ENCODE measurements at regions not wholly inside any gene's neighbourhood (a gene's known extent, or its start where the extent isn't known, plus 50 kb on each side); places are given as distances from the start of the nearest gene placed in this dataset.

DNA sequence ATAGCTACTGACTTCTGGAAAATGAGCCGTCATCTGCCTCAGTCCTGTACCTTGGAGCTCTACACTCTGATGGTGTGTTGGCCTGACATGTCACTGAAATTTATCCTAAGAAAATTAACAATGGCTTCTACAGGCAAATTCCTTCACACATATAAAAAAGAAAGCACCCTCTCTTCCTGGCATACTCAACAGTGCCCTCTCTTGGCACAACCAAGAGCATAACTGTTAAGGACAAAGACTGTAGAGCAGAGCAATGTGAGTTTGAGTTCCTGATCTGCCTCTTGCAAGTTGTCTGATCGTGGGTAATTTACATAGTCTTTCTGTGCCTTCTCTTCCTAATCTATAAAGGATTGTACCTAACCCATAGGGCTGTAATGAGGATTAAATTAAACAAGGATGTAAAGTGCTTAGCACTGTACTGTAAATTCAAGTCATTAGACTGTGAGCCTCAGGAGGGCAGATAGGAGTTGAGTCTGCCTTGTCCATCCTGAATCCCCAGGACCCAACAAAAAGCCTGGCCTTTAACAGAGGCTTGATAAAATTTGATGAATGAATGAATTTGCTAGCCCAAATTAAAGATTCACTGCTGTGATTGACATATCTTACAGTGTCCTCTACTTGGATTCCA, 83.5 kb downstream of the SYF2 start:
- H3K23ac ChIP-seq (ENCODE audit: low read depth, low read length), result no peak overlapping the region
- in situ Hi-C loops (cut with MboI; ENCODE audit: low sequenced_read_pairs) (no loop called here), intact Hi-C loops (cut with micrococcal nuclease) (no loop called here), dilution Hi-C loops (cut with HindIII; ENCODE audit: low sequenced_read_pairs, unreplicated experiment) (no loop called here)
- no TSS peak for BruUV-seq (replicated peaks)
- H3K9ac ChIP-seq (ENCODE audit: low read depth, low read length), result no peak overlapping the region
- no peaks in the 10 kb centered on the region for H3K36me3 ChIP-seq (ENCODE audit: control insufficient read depth, insufficient read depth, low read length)
- H2AFZ ChIP-seq (replicated peaks; ENCODE audit: low read length, poor library complexity), result no peak overlapping the region
- no peak overlapping the region for H2BK120ac ChIP-seq (ENCODE audit: low read depth, low read length)
- H4K91ac ChIP-seq (ENCODE audit: insufficient read depth, low read depth, low read length), result no peak overlapping the region
- peaks cover 56% of the 10 kb centered on the region for H3K27me3 ChIP-seq (ENCODE audit: control insufficient read depth, insufficient read depth, low read length)
- no peaks in the 10 kb centered on the region; the same call in 1 of the 2 replicates for H3K9me1 ChIP-seq (ENCODE audit: insufficient read depth, low read length)
- ChIA-PET CTCF (interaction anchor here (1.1 kb wide), 1 partner anchor 56 kb away, joined by 3 read pairs; no protein-coding TSS in a partner anchor), POLR2A (ENCODE audit: unreplicated experiment) (no interaction called here)
- H3K56ac ChIP-seq (ENCODE audit: extremely low read depth, insufficient read depth, low read length), result no peak overlapping the region
- H3K18ac ChIP-seq (ENCODE audit: low read depth, low read length), result no peak overlapping the region
- H2BK15ac ChIP-seq (ENCODE audit: low read depth, low read length), result no peak overlapping the region
- H4K20me1 ChIP-seq (ENCODE audit: insufficient read depth, low read length), result no peaks in the 10 kb centered on the region
- H2BK5ac ChIP-seq (ENCODE audit: low read depth, low read length, poor library complexity, severe bottlenecking), result no peak overlapping the region
- no peak overlapping the region for H4K8ac ChIP-seq (ENCODE audit: low read depth in 2 of 2, low read length in 2 of 2)
- ATAC-seq (ENCODE audit: low read depth) (no peak), DNase-seq (no peak)
- peaks cover 2% of the 10 kb centered on the region for H3K9me3 ChIP-seq (ENCODE audit: control insufficient read depth, insufficient read depth, low read length)
- TF ChIP-seq POLR2A (IDR thresholded peaks at IDR 0.05; ENCODE audit: low read depth, low read length) (no peak), MXI1 (IDR thresholded peaks at IDR 0.05; ENCODE audit: borderline replicate concordance, low read depth, low read length) (no peak), RAD21 (IDR thresholded peaks at IDR 0.05; ENCODE audit: low read length) (0 out of 2 replicates have a peak, but pooled peaks have one; percentile 6), SMC3 (IDR thresholded peaks at IDR 0.05; ENCODE audit: low read depth, low read length) (0 out of 2 replicates have a peak, but pooled peaks have one; percentile 16)
- TF ChIP-seq, protein P1, sequence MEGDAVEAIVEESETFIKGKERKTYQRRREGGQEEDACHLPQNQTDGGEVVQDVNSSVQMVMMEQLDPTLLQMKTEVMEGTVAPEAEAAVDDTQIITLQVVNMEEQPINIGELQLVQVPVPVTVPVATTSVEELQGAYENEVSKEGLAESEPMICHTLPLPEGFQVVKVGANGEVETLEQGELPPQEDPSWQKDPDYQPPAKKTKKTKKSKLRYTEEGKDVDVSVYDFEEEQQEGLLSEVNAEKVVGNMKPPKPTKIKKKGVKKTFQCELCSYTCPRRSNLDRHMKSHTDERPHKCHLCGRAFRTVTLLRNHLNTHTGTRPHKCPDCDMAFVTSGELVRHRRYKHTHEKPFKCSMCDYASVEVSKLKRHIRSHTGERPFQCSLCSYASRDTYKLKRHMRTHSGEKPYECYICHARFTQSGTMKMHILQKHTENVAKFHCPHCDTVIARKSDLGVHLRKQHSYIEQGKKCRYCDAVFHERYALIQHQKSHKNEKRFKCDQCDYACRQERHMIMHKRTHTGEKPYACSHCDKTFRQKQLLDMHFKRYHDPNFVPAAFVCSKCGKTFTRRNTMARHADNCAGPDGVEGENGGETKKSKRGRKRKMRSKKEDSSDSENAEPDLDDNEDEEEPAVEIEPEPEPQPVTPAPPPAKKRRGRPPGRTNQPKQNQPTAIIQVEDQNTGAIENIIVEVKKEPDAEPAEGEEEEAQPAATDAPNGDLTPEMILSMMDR (conservative IDR thresholded peaks at IDR 0.05; ENCODE audit: low read depth, low read length), result peak; percentile 29
- no CpG with 5 or more reads among the region's 2 CpGs for WGBS, 2 experiments (ENCODE audit: extremely low coverage in 2 of 2, insufficient read length in 1 of 2)
- H2AK9ac ChIP-seq (replicated peaks; ENCODE audit: low read depth, low read length, poor library complexity), result no peak overlapping the region
- H3K14ac ChIP-seq (replicated peaks; ENCODE audit: low read depth, low read length), result no peak overlapping the region
- H3K27ac ChIP-seq (ENCODE audit: insufficient read depth, low read length), result no peak overlapping the region
- H2BK20ac ChIP-seq (ENCODE audit: low read depth, low read length), result no peak overlapping the region
- no peak overlapping the region for H3K4ac ChIP-seq (ENCODE audit: low read depth, low read length)
- H3K79me1 ChIP-seq (ENCODE audit: low read depth in 1 of 2, low read length in 2 of 2), result no peaks in the 10 kb centered on the region
- no peak overlapping the region for H3K4me3 ChIP-seq (ENCODE audit: insufficient read depth, low read depth, low read length)
- no peak overlapping the region for H3K4me2 ChIP-seq (ENCODE audit: low read depth, low read length)
- H3K4me1 ChIP-seq (ENCODE audit: control insufficient read depth, insufficient read depth, low read length), result no peaks in the 10 kb centered on the region
- no peak overlapping the region for H4K5ac ChIP-seq (ENCODE audit: low read depth, low read length)
- H2AK5ac ChIP-seq (ENCODE audit: low read depth, low read length), result no peak overlapping the region

Measured in IMR-90 (cell line).